GM21786 (cell line): ENCODE measurements at regions not wholly inside any gene's neighbourhood (a gene's known extent, or its start where the extent isn't known, plus 50 kb on each side); places are given as distances from the start of the nearest gene placed in this dataset.

Source experiments
- ATAC-seq: cut with Tn5 transposase; IDR thresholded peaks from one replicate; pipeline ENCODE4 v1.9.1; 2021; ENCODE audit not compliant: unreplicated experiment

GRCh38 chr20:17014217-17014616 is 212.6 kb upstream of the PCSK2 start:
- ATAC-seq = no peak

- no peak for ATAC-seq
These were observed 212.0 kb upstream of the PCSK2 start for GRCh38 chr20:17014756-17015366.

- ATAC-seq = no peak
These were observed 209.6 kb upstream of the PCSK2 start for GRCh38 chr20:17017232-17017631.

- ATAC-seq = no peak
These were observed 205.4 kb upstream of the PCSK2 start for GRCh38 chr20:17021481-17021880.

- no peak for ATAC-seq
These were observed 203.8 kb upstream of the PCSK2 start for GRCh38 chr20:17023036-17023435.

GRCh38 chr20:17023806-17024205 is 203.0 kb upstream of the PCSK2 start:
- no peak for ATAC-seq

GRCh38 chr20:17024513-17025119 is 202.2 kb upstream of the PCSK2 start:
- ATAC-seq = no peak

- no peak for ATAC-seq
These were observed 200.5 kb upstream of the PCSK2 start for GRCh38 chr20:17026346-17026745.

- ATAC-seq = no peak
These were observed 197.1 kb upstream of the PCSK2 start for GRCh38 chr20:17029698-17030097.

- ATAC-seq = no peak
These were observed 190.3 kb upstream of the PCSK2 start for GRCh38 chr20:17036541-17036940.

- no peak for ATAC-seq
These were observed 184.7 kb upstream of the PCSK2 start for GRCh38 chr20:17042122-17042521.

GRCh38 chr20:17043323-17043722 is 183.5 kb upstream of the PCSK2 start:
- no peak for ATAC-seq

GRCh38 chr20:17044891-17045290 is 181.9 kb upstream of the PCSK2 start:
- no peak for ATAC-seq

GRCh38 chr20:17059465-17059864 is 167.4 kb upstream of the PCSK2 start:
- ATAC-seq = no peak

GRCh38 chr20:17061715-17062114 is 165.1 kb upstream of the PCSK2 start:
- no peak for ATAC-seq

GRCh38 chr20:17062712-17063111 is 164.1 kb upstream of the PCSK2 start:
- no peak for ATAC-seq

GRCh38 chr20:17066902-17067301 is 159.9 kb upstream of the PCSK2 start:
- ATAC-seq = no peak

- no peak for ATAC-seq
These were observed 158.6 kb upstream of the PCSK2 start for GRCh38 chr20:17068084-17068711.

- ATAC-seq = no peak
These were observed 149.8 kb upstream of the PCSK2 start for GRCh38 chr20:17077030-17077429.

GRCh38 chr20:17083738-17084137 is 143.1 kb upstream of the PCSK2 start:
- no peak for ATAC-seq

GRCh38 chr20:17084909-17085308 is 141.9 kb upstream of the PCSK2 start:
- no peak for ATAC-seq

GRCh38 chr20:17093782-17094181 is 133.1 kb upstream of the PCSK2 start:
- no peak for ATAC-seq

GRCh38 chr20:17097603-17098002 is 129.2 kb upstream of the PCSK2 start:
- no peak for ATAC-seq
